PC-9 (cell line): ENCODE measurements at regions not wholly inside any gene's neighbourhood (a gene's known extent, or its start where the extent isn't known, plus 50 kb on each side); places are given as distances from the start of the nearest gene placed in this dataset.

ENCODE experiments used
- EZH2 ChIP-seq: fragments of 200-600 bp; sonication (generic); IDR thresholded peaks from 2 replicates; pipeline ENCODE4 v1.8.0; 2017; ENCODE audit warnings: antibody characterized with exemption, low read depth
- TF ChIP-seq, protein P1 (sequence below): fragments of 200-600 bp; sonication (generic); conservative IDR thresholded peaks from 2 replicates; pipeline ENCODE4 v1.6.1; 2017; ENCODE audit warnings: mixed run types, antibody characterized with exemption, mild to moderate bottlenecking, moderate library complexity

DNA sequence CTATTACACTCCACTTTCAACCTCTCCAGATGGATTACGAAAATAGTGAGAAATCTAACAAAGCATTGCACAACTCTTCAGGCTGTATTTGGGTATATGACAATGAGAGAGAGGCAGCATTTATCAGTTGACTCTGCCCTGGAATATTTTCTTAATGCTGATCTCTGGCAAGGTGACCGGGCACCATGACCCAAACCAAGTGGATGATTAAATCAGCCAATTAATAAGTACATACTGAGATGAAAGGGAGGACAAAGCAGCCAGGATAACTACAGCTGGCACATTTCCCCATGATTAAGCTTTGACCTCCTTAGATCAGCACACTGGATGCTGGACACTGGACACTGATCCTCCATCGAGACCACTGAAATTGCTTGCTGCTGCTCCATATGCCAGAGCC, 218.2 kb downstream of the ASCL1 start:
- TF ChIP-seq, protein P1, sequence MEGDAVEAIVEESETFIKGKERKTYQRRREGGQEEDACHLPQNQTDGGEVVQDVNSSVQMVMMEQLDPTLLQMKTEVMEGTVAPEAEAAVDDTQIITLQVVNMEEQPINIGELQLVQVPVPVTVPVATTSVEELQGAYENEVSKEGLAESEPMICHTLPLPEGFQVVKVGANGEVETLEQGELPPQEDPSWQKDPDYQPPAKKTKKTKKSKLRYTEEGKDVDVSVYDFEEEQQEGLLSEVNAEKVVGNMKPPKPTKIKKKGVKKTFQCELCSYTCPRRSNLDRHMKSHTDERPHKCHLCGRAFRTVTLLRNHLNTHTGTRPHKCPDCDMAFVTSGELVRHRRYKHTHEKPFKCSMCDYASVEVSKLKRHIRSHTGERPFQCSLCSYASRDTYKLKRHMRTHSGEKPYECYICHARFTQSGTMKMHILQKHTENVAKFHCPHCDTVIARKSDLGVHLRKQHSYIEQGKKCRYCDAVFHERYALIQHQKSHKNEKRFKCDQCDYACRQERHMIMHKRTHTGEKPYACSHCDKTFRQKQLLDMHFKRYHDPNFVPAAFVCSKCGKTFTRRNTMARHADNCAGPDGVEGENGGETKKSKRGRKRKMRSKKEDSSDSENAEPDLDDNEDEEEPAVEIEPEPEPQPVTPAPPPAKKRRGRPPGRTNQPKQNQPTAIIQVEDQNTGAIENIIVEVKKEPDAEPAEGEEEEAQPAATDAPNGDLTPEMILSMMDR = no peak
- no peak for TF ChIP-seq EZH2
